PC-9 (cell line): ENCODE measurements at regions not wholly inside any gene's neighbourhood (a gene's known extent, or its start where the extent isn't known, plus 50 kb on each side); places are given as distances from the start of the nearest gene placed in this dataset.

Experiments used
- BruUV-seq: library from RNA; stranded (reverse); fragments of 400-500 nt; replicated peaks from 2 replicates; lab custom pipeline; 2021; lab: Mats Ljungman, UMichigan
- CTCF ChIA-PET: fragments of 300-600 bp; sonication (Branson Sonifier 250); formaldehyde crosslinking; loops from one replicate; lab custom pipeline; 2022; ENCODE audit warnings: antibody characterized with exemption; lab: Charles Lee
- POLR2A ChIA-PET: fragments of 300-600 bp; sonication (Branson Sonifier 250); formaldehyde crosslinking; loops from one replicate; lab custom pipeline; 2022; ENCODE audit warnings: antibody characterized with exemption; ENCODE audit not compliant: unreplicated experiment; lab: Charles Lee
- DNase-seq, 2 experiments: peaks; one replicate each; pipeline versions ENCODE4 v3.0.0 to v3.0.0-alpha.2; 2015 to 2022; ENCODE audit warnings: mixed read lengths in 1 of 2
- H2AFZ ChIP-seq: fragments of 200-600 bp; sonication (generic); 2 replicates; pipeline ENCODE4 v1.8.1; 2017; ENCODE audit warnings: antibody characterized with exemption
- H3F3A ChIP-seq: fragments of 200-600 bp; sonication (generic); 2 replicates; pipeline ENCODE4 v1.8.1; 2017; ENCODE audit warnings: antibody characterized with exemption, mild to moderate bottlenecking, low read depth; ENCODE audit not compliant: insufficient read depth
- H3K27ac ChIP-seq: fragments of 200-600 bp; sonication (generic); 2 replicates; pipeline ENCODE4 v1.6.1; 2016; ENCODE audit warnings: mixed run types
- H3K27me3 ChIP-seq: fragments of 200-600 bp; sonication (generic); 2 replicates; pipeline ENCODE4 v1.6.1; 2016; ENCODE audit warnings: low read depth, mixed run types; ENCODE audit not compliant: insufficient read depth
- H3K36me3 ChIP-seq: fragments of 200-600 bp; sonication (generic); 2 replicates; pipeline ENCODE4 v1.6.1; 2016; ENCODE audit warnings: low read depth, mixed run types
- H3K4me1 ChIP-seq: fragments of 200-600 bp; sonication (generic); replicated peaks from 2 replicates; pipeline ENCODE4 v1.6.1; 2016; ENCODE audit warnings: mixed run types; ENCODE audit not compliant: insufficient read depth
- H3K4me2 ChIP-seq: fragments of 200-600 bp; sonication (generic); 2 replicates; pipeline ENCODE4 v1.6.1; 2017; ENCODE audit warnings: mixed run types
- H3K4me3 ChIP-seq: fragments of 200-600 bp; sonication (generic); 2 replicates; pipeline ENCODE4 v1.6.1; 2016; ENCODE audit warnings: mixed run types
- H3K79me2 ChIP-seq: fragments of 200-600 bp; sonication (generic); 2 replicates; pipeline ENCODE4 v1.6.1; 2017; ENCODE audit warnings: low read depth, mixed run types
- H3K9me2 ChIP-seq: fragments of 200-600 bp; sonication (generic); 2 replicates; pipeline ENCODE4 v1.8.1; 2017; ENCODE audit warnings: mild to moderate bottlenecking; ENCODE audit not compliant: insufficient read depth
- H3K9me3 ChIP-seq: fragments of 200-600 bp; sonication (generic); 2 replicates; pipeline ENCODE4 v1.8.1; 2016; ENCODE audit warnings: low read depth; ENCODE audit not compliant: insufficient read depth
- H4K20me1 ChIP-seq: fragments of 200-600 bp; sonication (generic); 2 replicates; pipeline ENCODE4 v1.8.1; 2017; ENCODE audit not compliant: insufficient read depth
- CTCF ChIP-seq: fragments of 200-600 bp; sonication (generic); conservative IDR thresholded peaks from 2 replicates; pipeline ENCODE4 v1.6.1; 2017; ENCODE audit warnings: mixed run types, antibody characterized with exemption, mild to moderate bottlenecking, moderate library complexity
- EZH2 ChIP-seq: fragments of 200-600 bp; sonication (generic); IDR thresholded peaks from 2 replicates; pipeline ENCODE4 v1.8.0; 2017; ENCODE audit warnings: antibody characterized with exemption, low read depth
- intact Hi-C: fragments of 100-400 bp; cut with micrococcal nuclease; formaldehyde crosslinking; loops from one replicate; pipeline ENCODE4 v1.10.0; 2022; ENCODE audit not compliant: unreplicated experiment

- H3K79me2 ChIP-seq: no peaks in the 10 kb centered on the region
- H3K27me3 ChIP-seq: no peaks in the 10 kb centered on the region
- no peak overlapping the region for H3K4me2 ChIP-seq
- ChIA-PET POLR2A (no interaction called here), CTCF (no interaction called here)
- intact Hi-C loops: no loop called here
- H3K4me1 ChIP-seq: no peaks in the 10 kb centered on the region
- no peak overlapping the region for H3K4me3 ChIP-seq
- H3K9me3 ChIP-seq: no peaks in the 10 kb centered on the region; the same call in 1 of the 2 replicates
- TF ChIP-seq EZH2 (no peak), CTCF (no peak)
- H3K36me3 ChIP-seq: no peaks in the 10 kb centered on the region
- H2AFZ ChIP-seq: no peak overlapping the region
- H3K9me2 ChIP-seq: 0 out of 2 replicates have a peak, but pooled peaks cover 7% of the 10 kb centered on the region
- DNase-seq: no peak
- no peaks in the 10 kb centered on the region for H4K20me1 ChIP-seq
- no TSS peak for BruUV-seq
- H3K27ac ChIP-seq: no peak overlapping the region
- H3F3A ChIP-seq: no peaks in the 10 kb centered on the region
Observed at GRCh38 chr3:104873331-104873730, 493.4 kb upstream of the ALCAM start.

- intact Hi-C loops: no loop called here
- Histone ChIP-seq H3K4me3 (no peak overlapping the region), H3K36me3 (no peaks in the 10 kb centered on the region), H3K27ac (no peak overlapping the region), H3F3A (no peaks in the 10 kb centered on the region; the same call in 1 of the 2 replicates), H3K4me1 (no peaks in the 10 kb centered on the region), H3K9me3 (no peaks in the 10 kb centered on the region), H3K79me2 (no peaks in the 10 kb centered on the region), H3K4me2 (no peak overlapping the region), H4K20me1 (no peaks in the 10 kb centered on the region), H3K9me2 (no peaks in the 10 kb centered on the region; the same call in 1 of the 2 replicates), H3K27me3 (no peaks in the 10 kb centered on the region), H2AFZ (no peak overlapping the region)
- ChIA-PET POLR2A (interaction anchor here (0.5 to 0.6 kb wide), 3 partner anchors 12 to 1913 kb away, joined by 3 to 5 read pairs (median 3); no protein-coding TSS in a partner anchor), CTCF (no interaction called here)
- no peak for TF ChIP-seq CTCF
- TF ChIP-seq EZH2: no peak
- DNase-seq: no peak
- BruUV-seq: no TSS peak
Observed at GRCh38 chr3:104878395-104878794, 488.3 kb upstream of the ALCAM start.

- H4K20me1 ChIP-seq: no peaks in the 10 kb centered on the region
- no peak overlapping the region for H3K4me2 ChIP-seq
- H3K4me3 ChIP-seq: no peak overlapping the region
- H3K79me2 ChIP-seq: no peaks in the 10 kb centered on the region
- H3K36me3 ChIP-seq: no peaks in the 10 kb centered on the region
- TF ChIP-seq CTCF (no peak), EZH2 (no peak)
- no TSS peak for BruUV-seq
- CTCF ChIA-PET: no interaction called here
- H3K9me3 ChIP-seq: no peaks in the 10 kb centered on the region
- H3K9me2 ChIP-seq: no peaks in the 10 kb centered on the region; the same call in 1 of the 2 replicates
- no peak for DNase-seq
- POLR2A ChIA-PET: no interaction called here
- H3K4me1 ChIP-seq: no peaks in the 10 kb centered on the region
- H3F3A ChIP-seq: no peaks in the 10 kb centered on the region; the same call in 1 of the 2 replicates
- no peak overlapping the region for H3K27ac ChIP-seq
- intact Hi-C loops: no loop called here
- H3K27me3 ChIP-seq: no peaks in the 10 kb centered on the region
- H2AFZ ChIP-seq: peak overlapping the region; percentile 15; the same call in 1 of the 2 replicates
Observed at GRCh38 chr3:104879919-104880318, 486.8 kb upstream of the ALCAM start.
